K562 (cell line): ENCODE measurements at regions not wholly inside any gene's neighbourhood (a gene's known extent, or its start where the extent isn't known, plus 50 kb on each side); places are given as distances from the start of the nearest gene placed in this dataset.

Source experiments
- ATAC-seq: fragments of 200-7000 bp; cut with Tn5 transposase; 3 replicates; pipeline ENCODE4 v1.9.1; 2020; ENCODE audit warnings: moderate library complexity
- BruUV-seq: library from RNA; stranded (reverse); fragments of 400-500 nt; replicated peaks from 2 replicates; lab custom pipeline; 2021; lab: Mats Ljungman, UMichigan
- CTCF ChIA-PET: fragments of 300-600 bp; formaldehyde crosslinking; extraction: SDS; loops from one replicate; lab custom pipeline; 2021; ENCODE audit warnings: low intra/inter-chr PET ratio; lab: Yijun Ruan, JAX
- POLR2A ChIA-PET: fragments of 300-600, 350-650 bp; sonication (Branson Sonifier 250); formaldehyde crosslinking; extraction: SDS; loops from one replicate; lab custom pipeline; 2021; ENCODE audit warnings: antibody characterized with exemption, inconsistent platforms; lab: Yijun Ruan, JAX
- DNase-seq, 4 experiments: peaks; one replicate each; pipeline versions ENCODE4 v3.0.0 to v3.0.0-alpha.2; 2011 to 2018; ENCODE audit warnings: low spot score in 3 of 4, mixed read lengths in 3 of 4; ENCODE audit errors: extremely low read depth in 1 of 4
- FAIRE-seq: peaks from 2 replicates; lab custom pipeline; 2011; peaks lifted over from hg19 to GRCh38; lab: Jason Lieb, UNC
- H2AFZ ChIP-seq: 2 replicates; pipeline ENCODE4 v1.6.0; 2011; ENCODE audit warnings: low read depth, low read length, control low read depth, inconsistent platforms
- H3K27ac ChIP-seq: fragments of 200-600 bp; 3 replicates; pipeline ENCODE4 v1.8.0; 2011; ENCODE audit warnings: low read depth, mild to moderate bottlenecking, control low read depth, inconsistent platforms, low read length, moderate library complexity, mixed read lengths; ENCODE audit errors: extremely low read depth
- H3K27me3 ChIP-seq, 2 experiments: fragments of 300-600 bp in 1 of 2; 2 replicates in 1 of 2; 3 replicates in 1 of 2; pipeline versions ENCODE4 v1.6.0 to v1.8.0; 2011; ENCODE audit warnings: inconsistent platforms in 2 of 2, low read length in 2 of 2, mild to moderate bottlenecking in 1 of 2, mixed read lengths in 1 of 2, moderate library complexity in 1 of 2; ENCODE audit not compliant: control insufficient read depth in 2 of 2, insufficient read depth in 2 of 2
- H3K36me3 ChIP-seq: fragments of 300-600 bp; 3 replicates; pipeline ENCODE4 v1.8.0; 2011; ENCODE audit warnings: mild to moderate bottlenecking, low read length, inconsistent platforms; ENCODE audit not compliant: control insufficient read depth, insufficient read depth
- H3K4me1 ChIP-seq, 2 experiments: fragments of 200-600 bp in 1 of 2; replicated peaks in 1 of 2; 2 replicates in 1 of 2; 3 replicates in 1 of 2; pipeline versions ENCODE4 v1.5.1 to v1.8.0; 2011; ENCODE audit warnings: inconsistent platforms in 2 of 2, low read length in 2 of 2, mild to moderate bottlenecking in 1 of 2, mixed read lengths in 1 of 2, moderate library complexity in 1 of 2; ENCODE audit not compliant: control insufficient read depth in 2 of 2, insufficient read depth in 2 of 2
- H3K4me2 ChIP-seq: 2 replicates; pipeline ENCODE4 v1.6.1; 2011; ENCODE audit warnings: low read length, control low read depth, inconsistent platforms, mixed read lengths; ENCODE audit not compliant: insufficient read depth
- H3K4me3 ChIP-seq: fragments of 200-600 bp; sonication (generic), shearing (Covaris generic); 2 replicates; pipeline ENCODE4 v1.5.1; 2016; ENCODE audit warnings: control low read depth, inconsistent platforms
- H3K79me2 ChIP-seq: fragments of 200-600 bp; 3 replicates; pipeline ENCODE4 v1.8.0; 2011; ENCODE audit warnings: low read length, inconsistent platforms; ENCODE audit not compliant: control insufficient read depth, insufficient read depth
- H3K9ac ChIP-seq, 2 experiments: 2 replicates each; pipeline versions ENCODE4 v1.6.0 to v1.6.1; 2011; ENCODE audit warnings: low read depth in 2 of 2, low read length in 2 of 2, control low read depth in 1 of 2, inconsistent platforms in 1 of 2, mild to moderate bottlenecking in 1 of 2, mixed read lengths in 1 of 2; ENCODE audit not compliant: insufficient read depth in 1 of 2
- H3K9me1 ChIP-seq: one replicate; pipeline ENCODE4 v1.6.0; 2011; ENCODE audit warnings: inconsistent platforms, mild to moderate bottlenecking, low read length, moderate library complexity; ENCODE audit not compliant: control insufficient read depth, insufficient read depth
- H3K9me3 ChIP-seq: replicated peaks from 2 replicates; pipeline ENCODE4 v1.5.1; 2011; ENCODE audit warnings: low read depth, low read length, inconsistent platforms; ENCODE audit not compliant: control insufficient read depth, insufficient read depth
- H4K20me1 ChIP-seq: replicated peaks from 2 replicates; pipeline ENCODE4 v1.6.1; 2011; ENCODE audit warnings: low read length, inconsistent platforms, mixed read lengths; ENCODE audit not compliant: control insufficient read depth, insufficient read depth
- ADNP ChIP-seq: fragments of 200-800 bp; sonication (Bioruptor generic); IDR thresholded peaks from 2 replicates; pipeline ENCODE4 v1.6.1; 2016; ENCODE audit warnings: missing genetic modification characterization, missing compliant biosample characterization
- DDX20 ChIP-seq: fragments of 450-650 bp; IDR thresholded peaks from 2 replicates; pipeline ENCODE4 v1.6.1; 2016; ENCODE audit warnings: missing genetic modification characterization, low read depth, mild to moderate bottlenecking, missing compliant biosample characterization, moderate library complexity
- FIP1L1 ChIP-seq: fragments of 200-400 bp; formaldehyde crosslinking; IDR thresholded peaks from 2 replicates; pipeline ENCODE4 v1.6.1; 2018; ENCODE audit warnings: mild to moderate bottlenecking, low read depth, low read length; ENCODE audit not compliant: poor library complexity, severe bottlenecking
- FOXJ2 ChIP-seq: fragments of 200-800 bp; sonication (Bioruptor generic); IDR thresholded peaks from 2 replicates; pipeline ENCODE4 v1.6.1; 2016; ENCODE audit warnings: missing genetic modification characterization, missing compliant biosample characterization
- PPARD ChIP-seq: fragments of 250-450 bp; sonication (Bioruptor Pico); IDR thresholded peaks from 2 replicates; pipeline ENCODE4 v1.8.0; 2022; ENCODE audit warnings: inconsistent platforms, mild to moderate bottlenecking, moderate library complexity
- PRMT5 ChIP-seq: sonication (generic); formaldehyde crosslinking; IDR thresholded peaks from 2 replicates; pipeline ENCODE4 v1.5.0; 2020; ENCODE audit warnings: missing genetic modification reagents
- RBBP5 ChIP-seq: fragments of 200-600 bp; sonication (generic); IDR thresholded peaks from 2 replicates; pipeline ENCODE4 v1.6.1; 2012; ENCODE audit warnings: borderline replicate concordance, mild to moderate bottlenecking, low read length, control low read depth, inconsistent platforms; ENCODE audit not compliant: insufficient read depth, poor library complexity, severe bottlenecking
- SLC30A9 ChIP-seq: fragments of 250-450 bp; sonication (Bioruptor Pico); IDR thresholded peaks from 2 replicates; pipeline ENCODE4 v1.8.0; 2022; ENCODE audit warnings: mild to moderate bottlenecking, moderate library complexity
- SRF ChIP-seq, 2 experiments: fragments of 250-450, 450-650 bp in 1 of 2; sonication (Bioruptor Pico) in 1 of 2; sonication (generic) in 1 of 2; formaldehyde crosslinking; IDR thresholded peaks; 2 replicates each; pipeline versions ENCODE4 v1.5.0 to v1.5.1; 2020 to 2022; ENCODE audit warnings: mild to moderate bottlenecking in 1 of 2, missing genetic modification reagents in 1 of 2
- ZEB2 ChIP-seq: fragments of 450-650 bp; IDR thresholded peaks from 2 replicates; pipeline ENCODE4 v1.6.1; 2016
- ZNF134 ChIP-seq: fragments of 250-450 bp; sonication (Bioruptor Pico); conservative IDR thresholded peaks from 2 replicates; pipeline ENCODE4 v1.4.0; 2020
- ZNF316 ChIP-seq: fragments of 450-650 bp; IDR thresholded peaks from 2 replicates; pipeline ENCODE4 v1.6.1; 2016
- WGBS: fragments of 100-300 bp; shearing (Covaris generic); methylation state at CpG from one replicate; pipeline ENCODE4 v1.1.6; 2016; ENCODE audit warnings: low coverage, mixed read lengths; ENCODE audit not compliant: insufficient coverage; ENCODE audit errors: missing lambda C conversion rate; 5-methylcytosine and 5-hydroxymethylcytosine counted together
- in situ Hi-C: fragments of 300-500 bp; cut with MboI; formaldehyde crosslinking; loops from 4 replicates; pipeline ENCODE4 v1.15.0; 2018; ENCODE audit warnings: inconsistent platforms, mixed read lengths
- intact Hi-C: fragments of 100-400 bp; cut with micrococcal nuclease; formaldehyde crosslinking; loops from 2 replicates; pipeline ENCODE4 v1.14.2; 2022
- TF ChIP-seq, protein P1 (sequence below): fragments of 200-800 bp; sonication (Bioruptor generic); IDR thresholded peaks from 2 replicates; pipeline ENCODE4 v1.6.1; 2017; ENCODE audit warnings: missing genetic modification characterization, missing compliant biosample characterization
- TF ChIP-seq, protein P2 (sequence below): fragments of 450-650 bp; formaldehyde crosslinking; IDR thresholded peaks from 2 replicates; pipeline ENCODE4 v1.4.0; 2022; ENCODE audit warnings: missing genetic modification characterization

DNA sequence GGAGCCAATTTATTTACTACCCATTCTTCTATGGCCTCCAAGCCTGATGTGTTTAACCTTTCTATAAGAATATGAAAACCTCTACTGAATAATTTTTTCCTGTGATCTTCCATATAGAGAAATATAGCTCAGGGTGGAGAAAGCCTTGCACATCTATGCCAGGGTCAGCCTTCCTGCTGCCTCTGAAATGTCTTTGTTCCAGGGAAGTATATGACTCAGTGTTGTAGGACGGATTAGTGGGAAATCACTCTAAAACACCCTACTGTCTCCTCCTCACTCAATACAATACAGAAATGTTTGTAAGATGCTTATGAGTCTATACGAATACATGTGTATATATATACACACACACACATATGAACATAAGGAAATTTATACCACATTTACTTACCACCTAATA is 1044.9 kb downstream of the BRINP3 start:
- Histone ChIP-seq H4K20me1 (no peaks in the 10 kb centered on the region), H3K27ac (no peak overlapping the region), H3K9ac (no peak overlapping the region), H2AFZ (no peak overlapping the region), H3K27me3 (no peaks in the 10 kb centered on the region), H3K9me1 (no peaks in the 10 kb centered on the region), H3K36me3 (no peaks in the 10 kb centered on the region), H3K4me3 (no peak overlapping the region), H3K79me2 (no peaks in the 10 kb centered on the region), H3K9me3 (no peaks in the 10 kb centered on the region), H3K4me1 (no peaks in the 10 kb centered on the region), H3K4me2 (no peak overlapping the region)
- ChIA-PET POLR2A (no interaction called here), CTCF (no interaction called here)
- no peak for ATAC-seq
- intact Hi-C loops, result no loop called here
- no peak for TF ChIP-seq FOXJ2 (tag)
- TF ChIP-seq PRMT5, result no peak
- TF ChIP-seq PPARD (CRISPR knock-in tag), result no peak
- no peak for TF ChIP-seq ADNP (tag)
- TF ChIP-seq SRF (CRISPR knock-in tag; IDR thresholded peaks at IDR 0.05), result no peak
- no peak for TF ChIP-seq DDX20 (tag)
- TF ChIP-seq, protein P1, sequence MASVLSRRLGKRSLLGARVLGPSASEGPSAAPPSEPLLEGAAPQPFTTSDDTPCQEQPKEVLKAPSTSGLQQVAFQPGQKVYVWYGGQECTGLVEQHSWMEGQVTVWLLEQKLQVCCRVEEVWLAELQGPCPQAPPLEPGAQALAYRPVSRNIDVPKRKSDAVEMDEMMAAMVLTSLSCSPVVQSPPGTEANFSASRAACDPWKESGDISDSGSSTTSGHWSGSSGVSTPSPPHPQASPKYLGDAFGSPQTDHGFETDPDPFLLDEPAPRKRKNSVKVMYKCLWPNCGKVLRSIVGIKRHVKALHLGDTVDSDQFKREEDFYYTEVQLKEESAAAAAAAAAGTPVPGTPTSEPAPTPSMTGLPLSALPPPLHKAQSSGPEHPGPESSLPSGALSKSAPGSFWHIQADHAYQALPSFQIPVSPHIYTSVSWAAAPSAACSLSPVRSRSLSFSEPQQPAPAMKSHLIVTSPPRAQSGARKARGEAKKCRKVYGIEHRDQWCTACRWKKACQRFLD (CRISPR knock-in tag), result no peak
- TF ChIP-seq FIP1L1, result no peak
- TF ChIP-seq ZEB2, result no peak
- no peak for TF ChIP-seq RBBP5
- no peak for TF ChIP-seq ZNF316
- TF ChIP-seq SLC30A9 (CRISPR knock-in tag), result no peak
- TF ChIP-seq, protein P2, sequence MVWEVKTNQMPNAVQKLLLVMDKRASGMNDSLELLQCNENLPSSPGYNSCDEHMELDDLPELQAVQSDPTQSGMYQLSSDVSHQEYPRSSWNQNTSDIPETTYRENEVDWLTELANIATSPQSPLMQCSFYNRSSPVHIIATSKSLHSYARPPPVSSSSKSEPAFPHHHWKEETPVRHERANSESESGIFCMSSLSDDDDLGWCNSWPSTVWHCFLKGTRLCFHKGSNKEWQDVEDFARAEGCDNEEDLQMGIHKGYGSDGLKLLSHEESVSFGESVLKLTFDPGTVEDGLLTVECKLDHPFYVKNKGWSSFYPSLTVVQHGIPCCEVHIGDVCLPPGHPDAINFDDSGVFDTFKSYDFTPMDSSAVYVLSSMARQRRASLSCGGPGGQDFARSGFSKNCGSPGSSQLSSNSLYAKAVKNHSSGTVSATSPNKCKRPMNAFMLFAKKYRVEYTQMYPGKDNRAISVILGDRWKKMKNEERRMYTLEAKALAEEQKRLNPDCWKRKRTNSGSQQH, result no peak
- TF ChIP-seq ZNF134 (CRISPR knock-in tag), result no peak
- no peak for FAIRE-seq
- no peak for DNase-seq
- BruUV-seq, result no TSS peak
- in situ Hi-C loops, result no loop called here
- WGBS, result 18% methylated on average over 2 of the region's 2 CpGs
